GM12874 (cell line): ENCODE measurements at regions not wholly inside any gene's neighbourhood (a gene's known extent, or its start where the extent isn't known, plus 50 kb on each side); places are given as distances from the start of the nearest gene placed in this dataset.

Experiments used
- CTCF ChIP-seq: IDR thresholded peaks from 2 replicates; pipeline ENCODE4 v1.5.1; 2011; ENCODE audit warnings: low read depth, mild to moderate bottlenecking, control low read depth, low read length, moderate library complexity; ENCODE audit not compliant: insufficient read depth

GRCh38 chr4:52408032-52408431 lies 251.1 kb downstream of the USP46 start:
- no peak for TF ChIP-seq CTCF

- no peak for TF ChIP-seq CTCF
Observed at GRCh38 chr4:52408471-52408870, 250.6 kb downstream of the USP46 start.

GRCh38 chr4:52410971-52411370 lies 248.1 kb downstream of the USP46 start:
- TF ChIP-seq CTCF: no peak

- no peak for TF ChIP-seq CTCF
Observed at GRCh38 chr4:52420330-52420729, 238.8 kb downstream of the USP46 start.

- TF ChIP-seq CTCF: no peak
Observed at GRCh38 chr4:52421811-52422213, 237.3 kb downstream of the USP46 start.

GRCh38 chr4:52423967-52424366 lies 235.1 kb downstream of the USP46 start:
- no peak for TF ChIP-seq CTCF

GRCh38 chr4:52425751-52426326 lies 233.3 kb downstream of the USP46 start:
- no peak for TF ChIP-seq CTCF
